DND-41 (cell line): ENCODE measurements at regions not wholly inside any gene's neighbourhood (a gene's known extent, or its start where the extent isn't known, plus 50 kb on each side); places are given as distances from the start of the nearest gene placed in this dataset.

Experiments used
- ATAC-seq: fragments of 200-7000 bp; cut with Tn5 transposase; 3 replicates; pipeline ENCODE4 v1.9.1; 2021; ENCODE audit warnings: low read depth; ENCODE audit not compliant: insufficient read depth
- DNase-seq: peaks from one replicate; pipeline ENCODE4 v3.0.0-alpha.2; 2020
- H2AFZ ChIP-seq: 2 replicates; pipeline ENCODE4 v1.6.0; 2012; ENCODE audit warnings: low read depth, low read length
- H3K27ac ChIP-seq: 2 replicates; pipeline ENCODE4 v1.5.1; 2012; ENCODE audit warnings: low read length, inconsistent platforms
- H3K27me3 ChIP-seq: fragments of 200-600 bp; sonication (generic); 2 replicates; pipeline ENCODE4 v1.6.0; 2012; ENCODE audit warnings: low read length, mild to moderate bottlenecking, inconsistent platforms; ENCODE audit not compliant: insufficient read depth, poor library complexity
- H3K36me3 ChIP-seq: 2 replicates; pipeline ENCODE4 v1.5.1; 2012; ENCODE audit warnings: low read length, inconsistent platforms; ENCODE audit not compliant: insufficient read depth
- H3K4me1 ChIP-seq: 2 replicates; pipeline ENCODE4 v1.5.1; 2012; ENCODE audit warnings: mild to moderate bottlenecking, low read length; ENCODE audit not compliant: insufficient read depth
- H3K4me2 ChIP-seq: 2 replicates; pipeline ENCODE4 v1.6.0; 2012; ENCODE audit warnings: mild to moderate bottlenecking, moderate library complexity, low read length, inconsistent platforms; ENCODE audit not compliant: insufficient read depth
- H3K4me3 ChIP-seq, 2 experiments: fragments of 200-600 bp in 1 of 2; shearing (Covaris generic) in 1 of 2; 2 replicates each; pipeline ENCODE4 v1.5.1; 2012 to 2016; ENCODE audit warnings: inconsistent platforms in 2 of 2, low read length in 2 of 2, mild to moderate bottlenecking in 2 of 2, low read depth in 1 of 2, moderate library complexity in 1 of 2
- H3K79me2 ChIP-seq: 2 replicates; pipeline ENCODE4 v1.6.0; 2012; ENCODE audit warnings: low read length, inconsistent platforms; ENCODE audit not compliant: insufficient read depth
- H3K9ac ChIP-seq: 2 replicates; pipeline ENCODE4 v1.6.0; 2012; ENCODE audit warnings: low read depth, mild to moderate bottlenecking, inconsistent platforms, low read length, moderate library complexity
- H3K9me3 ChIP-seq: 2 replicates; pipeline ENCODE4 v1.5.1; 2012; ENCODE audit warnings: low read length, moderate library complexity, mild to moderate bottlenecking, inconsistent platforms; ENCODE audit not compliant: insufficient read depth, severe bottlenecking
- H4K20me1 ChIP-seq: 2 replicates; pipeline ENCODE4 v1.6.0; 2012; ENCODE audit warnings: low read length; ENCODE audit not compliant: insufficient read depth
- EZH2 ChIP-seq: IDR thresholded peaks from 3 replicates; pipeline ENCODE4 v1.6.1; 2012; ENCODE audit warnings: borderline replicate concordance, low read depth, mild to moderate bottlenecking, moderate library complexity, low read length, inconsistent platforms; ENCODE audit not compliant: severe bottlenecking
- TF ChIP-seq, protein P1 (sequence below): IDR thresholded peaks from 2 replicates; pipeline ENCODE4 v1.5.1; 2012; ENCODE audit warnings: borderline replicate concordance, low read length, moderate library complexity, mild to moderate bottlenecking; ENCODE audit not compliant: poor library complexity, severe bottlenecking; ENCODE audit errors: extremely low read depth

DNA sequence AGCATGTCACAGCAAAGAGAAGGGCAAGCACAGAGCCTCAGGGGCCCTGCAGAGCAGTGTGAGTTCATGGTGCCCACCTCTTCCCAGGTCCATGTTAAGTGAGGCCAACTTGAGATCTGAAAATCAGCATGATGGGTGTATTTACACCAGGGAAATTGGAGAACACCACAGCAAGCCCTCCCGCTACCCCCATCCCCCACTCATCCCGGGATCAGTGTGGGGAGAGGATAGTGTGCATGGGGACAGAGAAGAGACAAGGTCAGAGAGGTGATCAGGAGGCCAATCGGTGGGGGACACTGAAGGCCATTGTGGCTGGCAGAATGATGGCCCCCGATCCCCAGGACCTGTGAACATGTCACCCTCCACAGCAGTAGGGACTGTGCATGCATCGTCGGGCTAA is 54.7 kb downstream of the PTGR3 start:
- Histone ChIP-seq H3K9ac (no peak overlapping the region), H3K4me3 (no peak overlapping the region), H3K36me3 (no peaks in the 10 kb centered on the region), H4K20me1 (no peaks in the 10 kb centered on the region), H3K79me2 (no peaks in the 10 kb centered on the region), H3K27me3 (no peaks in the 10 kb centered on the region), H3K4me1 (no peaks in the 10 kb centered on the region), H2AFZ (no peak overlapping the region), H3K9me3 (peaks cover 6% of the 10 kb centered on the region), H3K27ac (no peak overlapping the region), H3K4me2 (no peak overlapping the region)
- DNase-seq (no peak), ATAC-seq (no peak)
- TF ChIP-seq EZH2, result no peak
- TF ChIP-seq, protein P1, sequence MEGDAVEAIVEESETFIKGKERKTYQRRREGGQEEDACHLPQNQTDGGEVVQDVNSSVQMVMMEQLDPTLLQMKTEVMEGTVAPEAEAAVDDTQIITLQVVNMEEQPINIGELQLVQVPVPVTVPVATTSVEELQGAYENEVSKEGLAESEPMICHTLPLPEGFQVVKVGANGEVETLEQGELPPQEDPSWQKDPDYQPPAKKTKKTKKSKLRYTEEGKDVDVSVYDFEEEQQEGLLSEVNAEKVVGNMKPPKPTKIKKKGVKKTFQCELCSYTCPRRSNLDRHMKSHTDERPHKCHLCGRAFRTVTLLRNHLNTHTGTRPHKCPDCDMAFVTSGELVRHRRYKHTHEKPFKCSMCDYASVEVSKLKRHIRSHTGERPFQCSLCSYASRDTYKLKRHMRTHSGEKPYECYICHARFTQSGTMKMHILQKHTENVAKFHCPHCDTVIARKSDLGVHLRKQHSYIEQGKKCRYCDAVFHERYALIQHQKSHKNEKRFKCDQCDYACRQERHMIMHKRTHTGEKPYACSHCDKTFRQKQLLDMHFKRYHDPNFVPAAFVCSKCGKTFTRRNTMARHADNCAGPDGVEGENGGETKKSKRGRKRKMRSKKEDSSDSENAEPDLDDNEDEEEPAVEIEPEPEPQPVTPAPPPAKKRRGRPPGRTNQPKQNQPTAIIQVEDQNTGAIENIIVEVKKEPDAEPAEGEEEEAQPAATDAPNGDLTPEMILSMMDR, result no peak

DNA sequence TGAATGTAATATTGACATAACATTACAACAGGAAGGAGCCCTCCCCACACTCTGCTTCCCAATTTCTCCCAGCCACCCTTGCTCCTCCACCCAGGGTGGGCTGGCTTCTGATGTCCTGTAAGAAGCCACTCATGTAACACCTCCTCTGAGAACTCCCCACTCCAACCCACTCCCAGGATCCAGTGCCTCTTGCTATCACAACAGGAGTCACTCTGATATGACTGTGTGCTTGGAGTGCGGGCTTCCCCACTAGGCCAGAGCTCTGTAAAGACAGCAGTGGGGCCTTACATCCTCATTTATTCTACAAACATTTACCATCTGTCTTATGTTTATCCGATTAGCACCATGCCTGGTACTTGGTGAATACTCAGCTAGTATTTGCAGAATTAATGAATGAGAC is 65.1 kb downstream of the PTGR3 start:
- H3K27me3 ChIP-seq, result no peaks in the 10 kb centered on the region
- H3K4me3 ChIP-seq, result no peak overlapping the region
- DNase-seq, result no peak
- TF ChIP-seq, protein P1, result no peak
- TF ChIP-seq EZH2, result no peak
- H3K9ac ChIP-seq, result no peak overlapping the region
- no peak overlapping the region for H3K4me2 ChIP-seq
- no peaks in the 10 kb centered on the region for H3K79me2 ChIP-seq
- no peaks in the 10 kb centered on the region for H3K4me1 ChIP-seq
- no peak overlapping the region for H2AFZ ChIP-seq
- H3K9me3 ChIP-seq, result peaks cover 6% of the 10 kb centered on the region
- no peaks in the 10 kb centered on the region for H3K36me3 ChIP-seq
- no peaks in the 10 kb centered on the region for H4K20me1 ChIP-seq
- H3K27ac ChIP-seq, result no peak overlapping the region
- no peak for ATAC-seq

DNA sequence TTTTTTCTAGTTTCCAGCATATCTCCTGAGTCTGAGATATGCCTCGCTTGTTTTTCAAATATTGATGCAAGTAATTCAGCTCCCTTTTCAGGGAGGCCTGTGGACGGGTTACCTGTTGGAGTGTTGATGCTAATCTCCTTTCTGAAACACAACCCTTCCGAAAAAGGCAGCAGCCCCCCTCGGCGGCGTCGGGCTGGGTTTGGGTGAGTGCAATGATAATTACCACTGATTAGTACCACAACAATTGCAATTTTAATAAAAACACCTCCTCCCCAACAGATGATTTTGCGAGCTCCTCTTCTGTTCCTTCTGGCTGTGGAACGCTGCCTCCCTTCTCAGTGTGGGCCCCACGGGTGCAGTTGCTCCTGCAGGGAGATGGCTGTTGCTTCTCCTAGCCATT is 66.3 kb downstream of the PTGR3 start:
- no peak for DNase-seq
- Histone ChIP-seq H3K36me3 (no peaks in the 10 kb centered on the region), H4K20me1 (no peaks in the 10 kb centered on the region), H3K27me3 (no peaks in the 10 kb centered on the region), H3K4me1 (no peaks in the 10 kb centered on the region), H3K9ac (no peak overlapping the region), H3K27ac (no peak overlapping the region), H3K4me3 (no peak overlapping the region), H3K4me2 (no peak overlapping the region), H3K79me2 (no peaks in the 10 kb centered on the region), H2AFZ (no peak overlapping the region), H3K9me3 (peaks cover 6% of the 10 kb centered on the region)
- no peak for ATAC-seq
- TF ChIP-seq, protein P1, result no peak
- no peak for TF ChIP-seq EZH2

DNA sequence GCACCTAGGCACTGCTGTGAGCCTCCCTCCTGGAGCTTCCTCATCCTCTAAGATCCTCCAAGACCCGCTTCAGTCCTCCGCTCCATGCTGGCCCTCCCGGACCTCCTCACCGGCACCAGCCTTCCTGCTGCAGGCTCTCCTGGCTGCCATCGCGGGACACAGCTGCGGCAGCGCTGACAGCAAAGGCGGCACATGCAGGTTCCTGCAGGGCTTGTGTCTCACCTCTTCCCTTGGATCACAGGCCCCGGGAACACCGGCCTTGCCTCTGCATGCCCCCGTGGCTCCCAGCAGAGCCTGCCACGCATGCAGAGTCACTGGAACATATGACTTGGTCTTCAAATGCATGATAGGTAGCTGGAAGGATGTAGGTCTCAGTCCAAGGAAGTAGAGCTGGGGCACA is 67.2 kb downstream of the PTGR3 start:
- Histone ChIP-seq H3K79me2 (no peaks in the 10 kb centered on the region), H3K27ac (no peak overlapping the region), H3K9me3 (peaks cover 6% of the 10 kb centered on the region), H3K36me3 (no peaks in the 10 kb centered on the region), H3K4me1 (no peaks in the 10 kb centered on the region), H4K20me1 (no peaks in the 10 kb centered on the region), H3K4me3 (no peak overlapping the region), H2AFZ (no peak overlapping the region), H3K4me2 (no peak overlapping the region), H3K9ac (no peak overlapping the region), H3K27me3 (no peaks in the 10 kb centered on the region)
- no peak for DNase-seq
- no peak for ATAC-seq
- TF ChIP-seq EZH2, result no peak
- TF ChIP-seq, protein P1, result no peak
